HCT116 (cell line): ENCODE measurements at regions not wholly inside any gene's neighbourhood (a gene's known extent, or its start where the extent isn't known, plus 50 kb on each side); places are given as distances from the start of the nearest gene placed in this dataset.
A peak's percentile ranks its signal among the peaks of the same experiment; 100 is the strongest.

Experiments
- ATAC-seq: fragments of 200-7000 bp; cut with Tn5 transposase; 2 replicates; pipeline ENCODE4 v1.9.1; 2020; ENCODE audit warnings: mild to moderate bottlenecking, moderate library complexity
- BruUV-seq: library from RNA; stranded (reverse); fragments of 400-500 nt; replicated peaks from 2 replicates; lab custom pipeline; 2021; lab: Mats Ljungman, UMichigan
- CTCF ChIA-PET: fragments of 300-600 bp; sonication (Branson Sonifier 250); formaldehyde crosslinking; loops from one replicate; lab custom pipeline; 2021; ENCODE audit warnings: antibody characterized with exemption; lab: Charles Lee
- POLR2A ChIA-PET: fragments of 300-600, 350-600 bp; sonication (Branson Sonifier 250); formaldehyde crosslinking; loops from one replicate; lab custom pipeline; 2021; ENCODE audit warnings: antibody characterized with exemption; lab: Charles Lee
- RAD21 ChIA-PET, 2 experiments: fragments of 300-600 bp; sonication (Branson Sonifier 250); formaldehyde crosslinking; loops; one replicate each; lab custom pipeline; 2023; ENCODE audit warnings: low total read pairs in 2 of 2; ENCODE audit not compliant: uncharacterized antibody in 2 of 2, unreplicated experiment in 2 of 2, low non-redundant PET in 1 of 2; lab: Charles Lee
- DNase-seq: peaks from one replicate; pipeline ENCODE4 v3.0.0-alpha.2; 2010; ENCODE audit warnings: low read depth, low spot score
- H2AFZ ChIP-seq: fragments of 200-600 bp; shearing (Covaris generic), sonication (generic); 2 replicates; pipeline ENCODE4 v1.6.1; 2017; ENCODE audit warnings: low read depth, mixed run types, mixed read lengths, antibody characterized with exemption, low read length; ENCODE audit not compliant: poor library complexity, severe bottlenecking
- H3K27ac ChIP-seq: 2 replicates; pipeline ENCODE4 v1.5.1; 2012; ENCODE audit warnings: low read depth, low read length
- H3K27me3 ChIP-seq: fragments of 200-600 bp; sonication (generic); 2 replicates; pipeline ENCODE4 v1.6.1; 2016; ENCODE audit warnings: mixed run types, low read length, mixed read lengths; ENCODE audit not compliant: insufficient read depth
- H3K36me3 ChIP-seq, 2 experiments: fragments of 200-500 bp in 1 of 2; fragments of 200-600 bp in 1 of 2; sonication (Bioruptor generic) in 1 of 2; sonication (generic) in 1 of 2; 2 replicates each; pipeline versions ENCODE4 v1.5.1 to v1.6.1; 2014 to 2016; ENCODE audit warnings: low read length in 2 of 2, inconsistent platforms in 1 of 2, mixed read lengths in 1 of 2, mixed run types in 1 of 2; ENCODE audit not compliant: insufficient read depth in 2 of 2, control insufficient read depth in 1 of 2
- H3K4me1 ChIP-seq, 2 experiments: fragments of 200-600 bp in 1 of 2; sonication (generic) in 1 of 2; 2 replicates each; pipeline versions ENCODE4 v1.5.1 to v1.6.1; 2012 to 2017; ENCODE audit warnings: low read length in 2 of 2, inconsistent platforms in 1 of 2, mild to moderate bottlenecking in 1 of 2, mixed read lengths in 1 of 2, mixed run types in 1 of 2, moderate library complexity in 1 of 2; ENCODE audit not compliant: insufficient read depth in 2 of 2, control insufficient read depth in 1 of 2
- H3K4me2 ChIP-seq: fragments of 200-600 bp; sonication (generic); 2 replicates; pipeline ENCODE4 v1.6.1; 2017; ENCODE audit warnings: mixed run types, low read length, mixed read lengths
- H3K4me3 ChIP-seq, 2 experiments: fragments of 200-600 bp in 1 of 2; sonication (generic) in 1 of 2; replicated peaks in 1 of 2; 2 replicates each; pipeline ENCODE4 v1.5.1; 2011 to 2016; ENCODE audit warnings: low read length in 2 of 2, control low read depth in 1 of 2, low read depth in 1 of 2, mild to moderate bottlenecking in 1 of 2, mixed read lengths in 1 of 2, mixed run types in 1 of 2
- H3K79me2 ChIP-seq: fragments of 200-600 bp; sonication (generic); 2 replicates; pipeline ENCODE4 v1.6.1; 2017; ENCODE audit warnings: mild to moderate bottlenecking, mixed run types, low read length, moderate library complexity, mixed read lengths; ENCODE audit not compliant: insufficient read depth
- H3K9ac ChIP-seq: fragments of 200-600 bp; sonication (generic); 2 replicates; pipeline ENCODE4 v1.6.1; 2016; ENCODE audit warnings: low read length, mixed read lengths
- H3K9me2 ChIP-seq: fragments of 200-600 bp; sonication (generic), shearing (Covaris generic); 2 replicates; pipeline ENCODE4 v1.6.1; 2017; ENCODE audit warnings: mixed run types, mild to moderate bottlenecking, moderate library complexity; ENCODE audit not compliant: insufficient read depth
- H3K9me3 ChIP-seq, 2 experiments: fragments of 200-500 bp in 1 of 2; fragments of 200-600 bp in 1 of 2; sonication (Bioruptor generic) in 1 of 2; sonication (generic) in 1 of 2; 2 replicates each; pipeline ENCODE4 v1.6.1; 2014 to 2017; ENCODE audit warnings: low read length in 2 of 2, mixed read lengths in 2 of 2, inconsistent platforms in 1 of 2, low read depth in 1 of 2, mild to moderate bottlenecking in 1 of 2, mixed run types in 1 of 2, moderate library complexity in 1 of 2; ENCODE audit not compliant: control insufficient read depth in 1 of 2, insufficient read depth in 1 of 2
- H4K20me1 ChIP-seq: fragments of 200-600 bp; sonication (generic), shearing (Covaris generic); 2 replicates; pipeline ENCODE4 v1.6.1; 2017; ENCODE audit warnings: mixed run types, mild to moderate bottlenecking, moderate library complexity; ENCODE audit not compliant: insufficient read depth
- CBX3 ChIP-seq: IDR thresholded peaks from 2 replicates; pipeline ENCODE4 v1.6.1; 2012; ENCODE audit warnings: low read depth
- CEBPB ChIP-seq: IDR thresholded peaks from 2 replicates; pipeline ENCODE4 v1.6.1; 2012; ENCODE audit warnings: low read depth
- EGR1 ChIP-seq: IDR thresholded peaks from 2 replicates; pipeline ENCODE4 v1.6.1; 2012; ENCODE audit warnings: low read depth
- ELF1 ChIP-seq: IDR thresholded peaks from 2 replicates; pipeline ENCODE4 v1.6.1; 2012; ENCODE audit warnings: low read depth, borderline replicate concordance
- EZH2 ChIP-seq: fragments of 200-600 bp; sonication (generic); IDR thresholded peaks from 2 replicates; pipeline ENCODE4 v1.6.1; 2017; ENCODE audit warnings: antibody characterized with exemption, mixed run types
- EZH2phosphoT487 ChIP-seq: fragments of 200-600 bp; IDR thresholded peaks from 2 replicates; pipeline ENCODE4 v1.6.1; 2018; ENCODE audit warnings: antibody characterized with exemption, borderline replicate concordance
- FOSL1 ChIP-seq: IDR thresholded peaks from 2 replicates; pipeline ENCODE4 v1.6.1; 2012; ENCODE audit warnings: low read depth
- JUND ChIP-seq: IDR thresholded peaks from 2 replicates; pipeline ENCODE4 v1.6.1; 2012
- MAX ChIP-seq: IDR thresholded peaks from 2 replicates; pipeline ENCODE4 v1.6.1; 2012
- POLR2A ChIP-seq: IDR thresholded peaks from 2 replicates; pipeline ENCODE4 v1.7.0; 2011; ENCODE audit warnings: borderline replicate concordance; ENCODE audit not compliant: insufficient read depth, insufficient read length; ENCODE audit errors: extremely low read depth
- POLR2AphosphoS5 ChIP-seq: IDR thresholded peaks from 2 replicates; pipeline ENCODE4 v1.6.1; 2011; ENCODE audit warnings: mild to moderate bottlenecking, low read depth, low read length, moderate library complexity
- RAD21 ChIP-seq: IDR thresholded peaks from 2 replicates; pipeline ENCODE4 v1.6.1; 2012; ENCODE audit warnings: low read depth, mild to moderate bottlenecking
- SIN3A ChIP-seq: IDR thresholded peaks from 2 replicates; pipeline ENCODE4 v1.6.1; 2012; ENCODE audit warnings: low read depth
- TCF7L2 ChIP-seq: IDR thresholded peaks from 2 replicates; pipeline ENCODE4 v1.7.0; 2011; ENCODE audit warnings: borderline replicate concordance, inconsistent platforms; ENCODE audit not compliant: insufficient read depth, insufficient read length; ENCODE audit errors: extremely low read depth
- YY1 ChIP-seq: IDR thresholded peaks from 2 replicates; pipeline ENCODE4 v1.6.1; 2011; ENCODE audit warnings: low read length, low read depth, moderate library complexity, mild to moderate bottlenecking; ENCODE audit not compliant: insufficient replicate concordance; ENCODE audit errors: extremely low read depth
- ZBTB33 ChIP-seq: IDR thresholded peaks from 2 replicates; pipeline ENCODE4 v1.6.1; 2011; ENCODE audit warnings: mild to moderate bottlenecking, low read length, moderate library complexity; ENCODE audit not compliant: insufficient replicate concordance; ENCODE audit errors: extremely low read depth
- ZFX ChIP-seq: fragments of 450-650 bp; IDR thresholded peaks from 2 replicates; pipeline ENCODE4 v1.6.1; 2017
- ZNF274 ChIP-seq: fragments of 200-500 bp; sonication (Bioruptor generic); IDR thresholded peaks from 2 replicates; pipeline ENCODE4 v1.6.1; 2014; ENCODE audit warnings: mild to moderate bottlenecking, low read depth, low read length, inconsistent platforms
- intact Hi-C: fragments of 100-400 bp; cut with micrococcal nuclease; formaldehyde crosslinking; loops from 2 replicates; pipeline ENCODE4 v1.10.0; 2022
- TF ChIP-seq, protein P1 (sequence below), 3 experiments: fragments of 200-600 bp in 1 of 3; sonication (generic) in 1 of 3; IDR thresholded peaks in 2 of 3; conservative IDR thresholded peaks in 1 of 3; 2 replicates each; pipeline ENCODE4 v1.5.1; 2012 to 2017; ENCODE audit warnings: low read depth in 2 of 3, low read length in 2 of 3, antibody characterized with exemption in 1 of 3, borderline replicate concordance in 1 of 3, control low read depth in 1 of 3, mild to moderate bottlenecking in 1 of 3, mixed read lengths in 1 of 3, mixed run types in 1 of 3, moderate library complexity in 1 of 3; ENCODE audit not compliant: insufficient read depth in 1 of 3

DNA sequence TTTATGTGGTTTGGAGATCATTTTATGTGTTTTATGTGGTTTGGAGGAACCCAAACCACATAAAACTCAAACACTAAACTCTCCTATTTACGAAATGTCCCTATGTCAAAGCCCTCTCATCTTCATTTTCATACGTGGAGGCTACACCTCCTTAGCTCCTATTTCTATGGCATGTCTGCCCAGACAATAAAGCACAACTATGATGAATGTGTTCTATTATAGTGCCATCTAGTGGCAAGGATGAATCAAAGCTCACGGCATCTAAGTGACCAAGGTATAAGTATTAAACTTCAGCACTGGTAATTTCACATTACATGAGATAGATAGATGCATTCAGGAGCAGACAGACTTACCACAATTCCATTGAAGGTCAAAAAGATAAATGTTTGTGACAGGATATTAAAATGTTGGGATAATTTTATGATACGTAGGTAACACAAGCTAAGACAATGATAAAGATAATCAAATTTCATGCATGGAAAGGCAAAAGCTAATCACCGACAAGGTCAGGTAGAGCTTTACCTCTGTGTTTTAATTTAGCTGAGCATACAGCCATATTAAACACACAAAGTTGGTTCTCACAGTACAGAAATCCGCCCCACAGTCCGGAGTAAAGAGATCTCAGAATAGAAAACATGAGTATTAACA is 130.6 kb upstream of the FHIT start:
- RAD21 ChIA-PET, result interaction anchor here in 1 of 2 experiments (0.7 to 1.1 kb wide), 2 partner anchors 799 to 807 kb away, joined by 3 read pairs; no protein-coding TSS in a partner anchor

More for the DNA sequence above, 130.6 kb upstream of the FHIT start:
- H3K9ac ChIP-seq, result no peak overlapping the region
- no peaks in the 10 kb centered on the region for H3K4me1 ChIP-seq
- peak overlapping the region; percentile 11; the same call in 1 of the 2 replicates for H3K4me2 ChIP-seq
- no TSS peak for BruUV-seq
- no peaks in the 10 kb centered on the region for H3K9me3 ChIP-seq
- no peaks in the 10 kb centered on the region for H3K79me2 ChIP-seq
- intact Hi-C loops, result loop anchor here (5.0 kb wide), 1 partner anchor 805 kb away; no protein-coding TSS in a partner anchor
- CTCF ChIA-PET, result interaction anchor here (1.0 to 1.5 kb wide), 11 partner anchors 9 to 807 kb away, joined by 3 to 19 read pairs (median 4); no protein-coding TSS in a partner anchor
- peak overlapping the region; percentile 17 for H2AFZ ChIP-seq
- H4K20me1 ChIP-seq, result no peaks in the 10 kb centered on the region
- no peak overlapping the region for H3K4me3 ChIP-seq
- H3K27ac ChIP-seq, result no peak overlapping the region
- no peaks in the 10 kb centered on the region for H3K36me3 ChIP-seq
- ATAC-seq (peak; percentile 98), DNase-seq (peak; percentile 48)
- H3K27me3 ChIP-seq, result peaks cover 9% of the 10 kb centered on the region; the same call in 1 of the 2 replicates
- H3K9me2 ChIP-seq, result no peaks in the 10 kb centered on the region
- POLR2A ChIA-PET, result no interaction called here
- TF ChIP-seq EZH2 (no peak), CEBPB (no peak), ZFX (no peak), ELF1 (no peak), TCF7L2 (peak; percentile 47), SIN3A (no peak), POLR2AphosphoS5 (no peak), ZNF274 (no peak), YY1 (no peak), CBX3 (peak; percentile 66; the same call in 1 of the 2 replicates), EGR1 (no peak), MAX (no peak), FOSL1 (no peak), ZBTB33 (no peak), JUND (no peak), POLR2A (no peak), EZH2phosphoT487 (no peak), RAD21 (peak; percentile 67)
- TF ChIP-seq, protein P1, sequence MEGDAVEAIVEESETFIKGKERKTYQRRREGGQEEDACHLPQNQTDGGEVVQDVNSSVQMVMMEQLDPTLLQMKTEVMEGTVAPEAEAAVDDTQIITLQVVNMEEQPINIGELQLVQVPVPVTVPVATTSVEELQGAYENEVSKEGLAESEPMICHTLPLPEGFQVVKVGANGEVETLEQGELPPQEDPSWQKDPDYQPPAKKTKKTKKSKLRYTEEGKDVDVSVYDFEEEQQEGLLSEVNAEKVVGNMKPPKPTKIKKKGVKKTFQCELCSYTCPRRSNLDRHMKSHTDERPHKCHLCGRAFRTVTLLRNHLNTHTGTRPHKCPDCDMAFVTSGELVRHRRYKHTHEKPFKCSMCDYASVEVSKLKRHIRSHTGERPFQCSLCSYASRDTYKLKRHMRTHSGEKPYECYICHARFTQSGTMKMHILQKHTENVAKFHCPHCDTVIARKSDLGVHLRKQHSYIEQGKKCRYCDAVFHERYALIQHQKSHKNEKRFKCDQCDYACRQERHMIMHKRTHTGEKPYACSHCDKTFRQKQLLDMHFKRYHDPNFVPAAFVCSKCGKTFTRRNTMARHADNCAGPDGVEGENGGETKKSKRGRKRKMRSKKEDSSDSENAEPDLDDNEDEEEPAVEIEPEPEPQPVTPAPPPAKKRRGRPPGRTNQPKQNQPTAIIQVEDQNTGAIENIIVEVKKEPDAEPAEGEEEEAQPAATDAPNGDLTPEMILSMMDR (IDR thresholded peaks at IDR 0.05 in 2 of 3, conservative IDR thresholded peaks at IDR 0.05 in 1 of 3; ENCODE audit: borderline replicate concordance in 1 of 3, insufficient read depth in 1 of 3, low read depth in 2 of 3, low read length in 2 of 3), result peak; percentile 37 to 86 (median 59); a peak in 5 of 6 replicates
- TF ChIP-seq, all 23 proteins: peak for 4
